Body of pancreas (tissue), 4 donors: ENCODE measurements at regions not wholly inside any gene's neighbourhood (a gene's known extent, or its start where the extent isn't known, plus 50 kb on each side); places are given as distances from the start of the nearest gene placed in this dataset.

Experiments
- ATAC-seq: fragments of 150-250 bp; one replicate; pipeline ENCODE4 v1.9.1; 2016
- DNase-seq, 4 donors: peaks; one replicate each; pipeline ENCODE4 v3.0.0-alpha.2; 2019
- H3K27ac ChIP-seq, 4 donors: fragments of 200-600 bp; sonication (generic); 1 replicate in 3 of 4; 2 replicates in 1 of 4; pipeline versions ENCODE4 v1.5.1 to v1.6.1; 2016 to 2019; ENCODE audit warnings: mild to moderate bottlenecking in 1 of 4, mixed read lengths in 1 of 4, moderate library complexity in 1 of 4
- H3K27me3 ChIP-seq, 2 donors: fragments of 200-600 bp; sonication (generic); one replicate each; pipeline ENCODE4 v1.6.0; 2016; ENCODE audit warnings: mild to moderate bottlenecking in 1 of 2
- H3K36me3 ChIP-seq, 2 donors: fragments of 200-600 bp; sonication (generic); replicated peaks in 1 of 2; 2 replicates each; pipeline ENCODE4 v1.5.1; 2016; ENCODE audit warnings: low read depth in 2 of 2; ENCODE audit not compliant: insufficient read depth in 1 of 2
- H3K4me1 ChIP-seq: fragments of 200-600 bp; sonication (generic); one replicate; pipeline ENCODE4 v1.6.0; 2016
- H3K4me3 ChIP-seq, 2 donors: fragments of 200-600 bp; sonication (generic); 1 replicate in 1 of 2; 2 replicates in 1 of 2; pipeline ENCODE4 v1.5.1; 2016 to 2019
- H3K9me3 ChIP-seq, 3 donors: fragments of 200-600 bp; sonication (generic); 1 replicate in 2 of 3; 2 replicates in 1 of 3; pipeline ENCODE4 v1.5.1; 2016
- POLR2A ChIP-seq, 3 donors: fragments of 450-650 bp; IDR thresholded peaks; one replicate each; pipeline ENCODE4 v1.6.1; 2016; ENCODE audit warnings: antibody characterized with exemption in 3 of 3, mild to moderate bottlenecking in 2 of 3
- WGBS, 2 donors: methylation state at CpG; one replicate each; pipeline ENCODE4 v1.1.5; 2017; 5-methylcytosine and 5-hydroxymethylcytosine counted together
- intact Hi-C: fragments of 100-400 bp; cut with DNase I; formaldehyde crosslinking; loops from one replicate; pipeline ENCODE4 v1.15.1; 2023
- TF ChIP-seq, protein P1 (sequence below), 7 experiments: fragments of 450-650 bp in 4 of 7; fragments of 200-600 bp in 3 of 7; sonication (generic) in 3 of 7; IDR thresholded peaks; one replicate each; pipeline ENCODE4 v1.5.1; 2016 to 2019; ENCODE audit warnings: antibody characterized with exemption in 7 of 7

DNA sequence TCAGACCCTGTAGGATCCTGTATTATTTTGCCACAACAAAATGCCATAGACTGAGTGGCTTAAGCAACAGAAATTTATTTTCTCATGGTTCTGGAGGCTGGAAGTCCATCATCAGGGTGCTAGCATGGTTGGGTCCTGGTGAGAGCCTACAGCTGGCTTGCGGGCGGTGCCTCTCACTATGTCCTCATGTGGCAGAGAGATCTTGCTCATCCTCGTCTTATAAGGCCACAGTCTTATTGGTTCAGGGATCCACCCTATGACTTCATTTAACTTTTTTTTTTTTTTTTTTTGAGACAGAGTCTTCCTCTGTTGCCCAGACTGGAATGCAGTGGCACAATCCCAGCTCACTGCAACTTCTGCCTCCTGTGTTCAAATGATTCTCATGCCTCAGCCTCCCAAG, 90.9 kb downstream of the LSM5 start:
- ATAC-seq (no peak), DNase-seq (no peak)
- TF ChIP-seq POLR2A (IDR thresholded peaks at IDR 0.05): no peak
- TF ChIP-seq, protein P1, sequence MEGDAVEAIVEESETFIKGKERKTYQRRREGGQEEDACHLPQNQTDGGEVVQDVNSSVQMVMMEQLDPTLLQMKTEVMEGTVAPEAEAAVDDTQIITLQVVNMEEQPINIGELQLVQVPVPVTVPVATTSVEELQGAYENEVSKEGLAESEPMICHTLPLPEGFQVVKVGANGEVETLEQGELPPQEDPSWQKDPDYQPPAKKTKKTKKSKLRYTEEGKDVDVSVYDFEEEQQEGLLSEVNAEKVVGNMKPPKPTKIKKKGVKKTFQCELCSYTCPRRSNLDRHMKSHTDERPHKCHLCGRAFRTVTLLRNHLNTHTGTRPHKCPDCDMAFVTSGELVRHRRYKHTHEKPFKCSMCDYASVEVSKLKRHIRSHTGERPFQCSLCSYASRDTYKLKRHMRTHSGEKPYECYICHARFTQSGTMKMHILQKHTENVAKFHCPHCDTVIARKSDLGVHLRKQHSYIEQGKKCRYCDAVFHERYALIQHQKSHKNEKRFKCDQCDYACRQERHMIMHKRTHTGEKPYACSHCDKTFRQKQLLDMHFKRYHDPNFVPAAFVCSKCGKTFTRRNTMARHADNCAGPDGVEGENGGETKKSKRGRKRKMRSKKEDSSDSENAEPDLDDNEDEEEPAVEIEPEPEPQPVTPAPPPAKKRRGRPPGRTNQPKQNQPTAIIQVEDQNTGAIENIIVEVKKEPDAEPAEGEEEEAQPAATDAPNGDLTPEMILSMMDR (IDR thresholded peaks at IDR 0.05): no peak
- Histone ChIP-seq H3K27ac (no peak overlapping the region), H3K36me3 (no peaks in the 10 kb centered on the region), H3K4me3 (no peak overlapping the region), H3K27me3 (no peaks in the 10 kb centered on the region), H3K9me3 (no peaks in the 10 kb centered on the region), H3K4me1 (no peaks in the 10 kb centered on the region)
- intact Hi-C loops: no loop called here
- 61 to 62% methylated on average over 3 of the region's 3 CpGs for WGBS, 2 donors

DNA sequence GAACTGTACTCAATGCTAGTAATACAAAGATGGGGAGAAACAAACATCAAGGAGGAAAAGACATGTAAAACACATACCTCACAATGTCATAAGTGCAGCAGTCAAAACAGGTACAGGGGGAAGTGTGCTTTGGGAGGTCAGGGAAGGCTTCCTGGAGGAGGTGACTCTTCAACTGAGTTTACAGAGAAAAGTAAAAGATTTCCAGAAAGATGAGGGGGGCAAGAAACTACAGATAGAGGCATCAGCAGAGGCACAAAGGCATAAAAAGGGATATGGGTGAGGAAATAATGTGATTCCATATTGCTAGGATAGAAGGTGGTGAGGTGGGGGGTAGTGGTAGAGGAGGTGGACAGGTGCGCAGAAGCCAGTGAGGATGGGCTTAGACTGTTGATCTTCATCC, 95.0 kb downstream of the LSM5 start:
- Histone ChIP-seq H3K4me1 (no peaks in the 10 kb centered on the region), H3K36me3 (no peaks in the 10 kb centered on the region), H3K4me3 (no peak overlapping the region), H3K9me3 (no peaks in the 10 kb centered on the region), H3K27me3 (no peaks in the 10 kb centered on the region), H3K27ac (no peak overlapping the region)
- 53 to 77% methylated on average over 1 of the region's 1 CpG for WGBS, 2 donors
- no peak for TF ChIP-seq POLR2A (IDR thresholded peaks at IDR 0.05)
- TF ChIP-seq, protein P1 (IDR thresholded peaks at IDR 0.05): no peak
- ATAC-seq (no peak), DNase-seq (no peak)
- intact Hi-C loops: no loop called here

DNA sequence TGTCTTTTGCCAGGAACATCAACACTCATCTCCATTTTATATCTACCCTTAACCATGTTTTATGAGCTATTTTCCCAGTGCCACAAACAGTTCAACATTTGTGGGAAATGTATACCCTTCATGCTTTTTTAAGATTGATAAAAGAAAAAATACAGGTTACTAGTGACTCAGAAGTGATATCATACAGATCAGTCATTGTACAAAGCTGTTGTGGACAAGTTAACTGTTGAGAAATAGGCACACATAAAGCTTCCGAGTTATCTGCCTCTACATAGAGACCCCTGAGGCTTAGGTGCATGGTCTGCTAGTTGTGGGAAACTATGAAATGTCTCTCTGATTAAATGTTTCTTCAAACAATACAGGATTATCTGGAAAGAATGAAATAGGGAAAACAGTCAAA, 96.3 kb downstream of the LSM5 start:
- H3K4me3 ChIP-seq: no peak overlapping the region
- 13 to 48% methylated on average over 1 of the region's 1 CpG for WGBS, 2 donors
- no peaks in the 10 kb centered on the region for H3K36me3 ChIP-seq
- no peak for TF ChIP-seq POLR2A (IDR thresholded peaks at IDR 0.05)
- TF ChIP-seq, protein P1 (IDR thresholded peaks at IDR 0.05): no peak
- H3K9me3 ChIP-seq: no peaks in the 10 kb centered on the region
- DNase-seq: no peak
- intact Hi-C loops: no loop called here
- no peak overlapping the region for H3K27ac ChIP-seq
- no peaks in the 10 kb centered on the region for H3K27me3 ChIP-seq
- no peaks in the 10 kb centered on the region for H3K4me1 ChIP-seq
- ATAC-seq: no peak

DNA sequence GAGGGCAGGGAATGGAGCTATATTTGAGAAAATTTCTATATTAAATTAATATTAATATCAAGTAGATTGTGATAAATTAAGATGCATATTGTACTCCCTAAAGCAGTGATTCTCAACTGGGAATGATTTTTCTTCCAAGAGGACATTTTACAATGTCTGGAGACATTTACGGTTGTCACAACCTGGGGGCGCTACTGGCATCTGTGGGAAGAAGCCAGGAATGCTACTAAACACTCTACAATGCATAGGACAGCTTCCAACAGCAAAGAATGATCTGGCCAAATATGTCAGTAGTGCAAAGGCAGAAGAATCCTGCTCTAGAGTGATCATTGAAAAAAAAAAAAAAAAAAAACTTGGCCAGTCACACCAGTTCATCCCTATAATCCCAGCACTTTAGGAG, 100.0 kb downstream of the LSM5 start:
- TF ChIP-seq, protein P1 (IDR thresholded peaks at IDR 0.05): no peak
- TF ChIP-seq POLR2A (IDR thresholded peaks at IDR 0.05): no peak
- 28 to 29% methylated on average over 2 of the region's 2 CpGs for WGBS, 2 donors
- Histone ChIP-seq H3K27me3 (no peaks in the 10 kb centered on the region), H3K27ac (no peak overlapping the region), H3K4me3 (no peak overlapping the region), H3K9me3 (no peaks in the 10 kb centered on the region), H3K4me1 (no peaks in the 10 kb centered on the region), H3K36me3 (no peaks in the 10 kb centered on the region)
- no peak for ATAC-seq
- no peak for DNase-seq
- intact Hi-C loops: no loop called here

DNA sequence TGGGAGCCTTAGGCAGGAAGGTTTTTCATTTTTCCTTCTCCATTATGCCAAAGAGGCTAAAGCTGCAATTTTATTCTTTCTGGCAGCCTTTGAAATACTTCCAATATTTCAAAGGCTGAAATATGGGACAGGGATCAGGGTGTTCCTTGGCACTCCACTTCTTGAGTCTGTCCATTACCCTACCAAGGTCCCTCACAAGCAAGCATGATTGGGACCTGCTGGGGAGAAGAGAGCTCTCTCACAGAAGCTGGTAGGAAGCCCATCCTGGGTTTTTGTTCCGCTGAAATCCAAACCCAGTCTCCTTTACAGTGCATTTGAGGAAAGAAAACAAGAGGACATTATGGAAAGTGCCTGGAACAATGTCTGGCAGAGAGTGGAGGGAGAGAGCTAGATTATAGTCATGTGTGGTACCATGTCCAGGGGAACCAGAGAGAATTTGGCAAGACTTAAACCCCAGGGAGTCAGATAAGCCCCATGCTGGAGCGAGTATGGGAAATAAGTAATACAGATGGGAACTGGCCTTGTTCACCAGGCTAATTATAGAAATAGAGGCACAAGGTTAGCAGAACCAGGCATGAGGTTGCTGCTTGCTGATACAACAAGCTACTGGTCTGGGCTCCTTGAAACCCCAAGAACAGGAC, 104.7 kb downstream of the LSM5 start:
- ATAC-seq: no peak
- Histone ChIP-seq H3K4me3 (no peak overlapping the region), H3K27ac (no peak overlapping the region), H3K36me3 (no peaks in the 10 kb centered on the region), H3K9me3 (no peaks in the 10 kb centered on the region), H3K4me1 (no peaks in the 10 kb centered on the region), H3K27me3 (no peaks in the 10 kb centered on the region)
- WGBS, 2 donors: 70 to 86% methylated on average over 2 of the region's 2 CpGs
- TF ChIP-seq, protein P1 (IDR thresholded peaks at IDR 0.05): no peak
- intact Hi-C loops: no loop called here
- no peak for DNase-seq
